ENCODE measurements at regions not wholly inside any gene's neighbourhood (a gene's known extent, or its start where the extent isn't known, plus 50 kb on each side); places are given as distances from the start of the nearest gene placed in this dataset.
A peak's percentile ranks its signal among the peaks of the same experiment; 100 is the strongest.

GRCh38 chr10:124150189-124150806 lies 56.9 kb upstream of the CHST15 start:
- H3K23me2 ChIP-seq (ENCODE audit: insufficient read length, low read depth, low read length, poor library complexity, severe bottlenecking): no peaks in the 10 kb centered on the region
- H3K9me3 ChIP-seq (ENCODE audit: control insufficient read depth, low read depth, low read length): no peaks in the 10 kb centered on the region
- no peak overlapping the region for H3K4ac ChIP-seq (ENCODE audit: low read depth, low read length)
- no peak overlapping the region for H2AFZ ChIP-seq (ENCODE audit: low read length)
- no peak overlapping the region for H3K4me3 Mint-ChIP-seq
- H3K14ac ChIP-seq (ENCODE audit: insufficient read depth, low read length): no peak overlapping the region; the same call in 1 of the 2 replicates
- no peak overlapping the region for H3K27ac ChIP-seq (ENCODE audit: insufficient read length, low read depth, low read length)
- no peak overlapping the region for H2BK120ac ChIP-seq (ENCODE audit: low read depth, low read length, poor library complexity, severe bottlenecking)
- H4K91ac ChIP-seq (ENCODE audit: insufficient read length, low read depth, low read length): no peak overlapping the region
- H3K27ac Mint-ChIP-seq: peak overlapping the region in 1 of 3 experiments; percentile 83; a peak in 1 of 7 replicates
- no peaks in the 10 kb centered on the region; the same call in 1 of the 2 replicates for H3K27me3 ChIP-seq (ENCODE audit: insufficient read depth, low read length)
- no peak overlapping the region for H3K23ac ChIP-seq (ENCODE audit: insufficient read length, low read depth, low read length)
- H3K79me2 ChIP-seq (ENCODE audit: insufficient read depth, low read length): no peaks in the 10 kb centered on the region
- no peaks in the 10 kb centered on the region for H4K20me1 ChIP-seq (ENCODE audit: control insufficient read depth, insufficient read depth, insufficient read length)
- peaks cover 27 to 35% of the 10 kb centered on the region in 2 experiments for H3K4me1 Mint-ChIP-seq
- no CpG with 5 or more reads among the region's 7 CpGs for WGBS (ENCODE audit: extremely low coverage, insufficient read length, low lambda C conversion rate)
- no peak for DNase-seq
- H2BK12ac ChIP-seq (ENCODE audit: insufficient read length, low read depth, low read length): no peak overlapping the region
- H2BK15ac ChIP-seq (ENCODE audit: low read depth, low read length): no peak overlapping the region
- H2BK20ac ChIP-seq (ENCODE audit: low read depth, low read length, poor library complexity, severe bottlenecking): no peak overlapping the region
- H3K9ac ChIP-seq (ENCODE audit: extremely low read depth, insufficient read length, low read length): no peak overlapping the region
- no peak overlapping the region for H4K8ac ChIP-seq (replicated peaks; ENCODE audit: insufficient read length, low read depth, low read length)
- H3K56ac ChIP-seq (ENCODE audit: insufficient read length, low read depth, low read length): no peak overlapping the region
- H3K18ac ChIP-seq (ENCODE audit: insufficient read length, low read depth, low read length): no peak overlapping the region
- H3K27me3 Mint-ChIP-seq (ENCODE audit: low read depth): peaks cover 3% of the 10 kb centered on the region
- H3K79me1 ChIP-seq (ENCODE audit: insufficient read depth, low read depth, low read length, poor library complexity, severe bottlenecking): no peaks in the 10 kb centered on the region
- H3K36me3 Mint-ChIP-seq (ENCODE audit: insufficient read depth in 1 of 3, low read depth in 3 of 3): peaks cover 0 to 2% (median under 1%) of the 10 kb centered on the region in 3 experiments; a peak in 2 of 7 replicates
- H2AK5ac ChIP-seq (ENCODE audit: insufficient read length, low read length): no peak overlapping the region
- no peak overlapping the region for H4K5ac ChIP-seq (ENCODE audit: insufficient read length, low read depth, low read length)
- no peaks in the 10 kb centered on the region; the same call in 1 of the 2 replicates for H3K4me1 ChIP-seq (ENCODE audit: insufficient read depth, low read length)
- peaks cover 0 to under 1% of the 10 kb centered on the region in 2 experiments; a peak in 3 of 5 replicates for H3K9me3 Mint-ChIP-seq
- no peak overlapping the region for H3K4me2 ChIP-seq (ENCODE audit: insufficient read depth, insufficient read length, low read length)
- no peak overlapping the region for H2BK5ac ChIP-seq (ENCODE audit: insufficient read length, low read length)
- H3T11ph ChIP-seq (ENCODE audit: low read length): no peak overlapping the region
- TF ChIP-seq, protein P1, sequence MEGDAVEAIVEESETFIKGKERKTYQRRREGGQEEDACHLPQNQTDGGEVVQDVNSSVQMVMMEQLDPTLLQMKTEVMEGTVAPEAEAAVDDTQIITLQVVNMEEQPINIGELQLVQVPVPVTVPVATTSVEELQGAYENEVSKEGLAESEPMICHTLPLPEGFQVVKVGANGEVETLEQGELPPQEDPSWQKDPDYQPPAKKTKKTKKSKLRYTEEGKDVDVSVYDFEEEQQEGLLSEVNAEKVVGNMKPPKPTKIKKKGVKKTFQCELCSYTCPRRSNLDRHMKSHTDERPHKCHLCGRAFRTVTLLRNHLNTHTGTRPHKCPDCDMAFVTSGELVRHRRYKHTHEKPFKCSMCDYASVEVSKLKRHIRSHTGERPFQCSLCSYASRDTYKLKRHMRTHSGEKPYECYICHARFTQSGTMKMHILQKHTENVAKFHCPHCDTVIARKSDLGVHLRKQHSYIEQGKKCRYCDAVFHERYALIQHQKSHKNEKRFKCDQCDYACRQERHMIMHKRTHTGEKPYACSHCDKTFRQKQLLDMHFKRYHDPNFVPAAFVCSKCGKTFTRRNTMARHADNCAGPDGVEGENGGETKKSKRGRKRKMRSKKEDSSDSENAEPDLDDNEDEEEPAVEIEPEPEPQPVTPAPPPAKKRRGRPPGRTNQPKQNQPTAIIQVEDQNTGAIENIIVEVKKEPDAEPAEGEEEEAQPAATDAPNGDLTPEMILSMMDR (conservative IDR thresholded peaks at IDR 0.05): no peak
